Ovary (tissue), 3 donors: ENCODE measurements at regions not wholly inside any gene's neighbourhood (a gene's known extent, or its start where the extent isn't known, plus 50 kb on each side); places are given as distances from the start of the nearest gene placed in this dataset.

ENCODE experiments used
- EP300 ChIP-seq: sonication (generic); formaldehyde crosslinking; IDR thresholded peaks from one replicate; pipeline ENCODE4 v1.6.1; 2017; ENCODE audit warnings: antibody characterized with exemption
- POLR2A ChIP-seq: fragments of 450-650 bp; IDR thresholded peaks from one replicate; pipeline ENCODE4 v1.6.1; 2017; ENCODE audit warnings: antibody characterized with exemption, mild to moderate bottlenecking, moderate library complexity
- TF ChIP-seq, protein P1 (sequence below), 3 donors: fragments of 450-650 bp in 2 of 3; fragments of 200-600 bp in 1 of 3; IDR thresholded peaks; one replicate each; pipeline versions ENCODE4 v1.5.1 to v1.8.0; 2016 to 2022; ENCODE audit warnings: antibody characterized with exemption in 3 of 3, mild to moderate bottlenecking in 1 of 3
- donor health status: DM: no; HTN: no; CAD: no.

- TF ChIP-seq, protein P1, sequence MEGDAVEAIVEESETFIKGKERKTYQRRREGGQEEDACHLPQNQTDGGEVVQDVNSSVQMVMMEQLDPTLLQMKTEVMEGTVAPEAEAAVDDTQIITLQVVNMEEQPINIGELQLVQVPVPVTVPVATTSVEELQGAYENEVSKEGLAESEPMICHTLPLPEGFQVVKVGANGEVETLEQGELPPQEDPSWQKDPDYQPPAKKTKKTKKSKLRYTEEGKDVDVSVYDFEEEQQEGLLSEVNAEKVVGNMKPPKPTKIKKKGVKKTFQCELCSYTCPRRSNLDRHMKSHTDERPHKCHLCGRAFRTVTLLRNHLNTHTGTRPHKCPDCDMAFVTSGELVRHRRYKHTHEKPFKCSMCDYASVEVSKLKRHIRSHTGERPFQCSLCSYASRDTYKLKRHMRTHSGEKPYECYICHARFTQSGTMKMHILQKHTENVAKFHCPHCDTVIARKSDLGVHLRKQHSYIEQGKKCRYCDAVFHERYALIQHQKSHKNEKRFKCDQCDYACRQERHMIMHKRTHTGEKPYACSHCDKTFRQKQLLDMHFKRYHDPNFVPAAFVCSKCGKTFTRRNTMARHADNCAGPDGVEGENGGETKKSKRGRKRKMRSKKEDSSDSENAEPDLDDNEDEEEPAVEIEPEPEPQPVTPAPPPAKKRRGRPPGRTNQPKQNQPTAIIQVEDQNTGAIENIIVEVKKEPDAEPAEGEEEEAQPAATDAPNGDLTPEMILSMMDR (IDR thresholded peaks at IDR 0.05): no peak
- TF ChIP-seq POLR2A: no peak
- TF ChIP-seq EP300: no peak
These were observed 311.0 kb upstream of the PROX1 start for GRCh38 chr1:213676736-213677135.
